CD4-positive, alpha-beta T cell (primary cell): ENCODE measurements at regions not wholly inside any gene's neighbourhood (a gene's known extent, or its start where the extent isn't known, plus 50 kb on each side); places are given as distances from the start of the nearest gene placed in this dataset.

Experiments
- ATAC-seq: fragments of 200-7000 bp; cut with Tn5 transposase; one replicate; pipeline ENCODE4 v1.10.0; 2022; ENCODE audit warnings: mild to moderate bottlenecking; ENCODE audit not compliant: poor library complexity
- CTCF ChIA-PET: fragments of 350-600 bp; sonication (Branson Sonifier 250); formaldehyde crosslinking; loops from one replicate; lab custom pipeline; 2021; ENCODE audit warnings: antibody characterized with exemption, inconsistent platforms; lab: Charles Lee
- POLR2A ChIA-PET: fragments of 350-600 bp; sonication (Branson Sonifier 250); formaldehyde crosslinking; loops from one replicate; lab custom pipeline; 2021; ENCODE audit warnings: antibody characterized with exemption, inconsistent platforms; lab: Charles Lee
- DNase-seq, 14 experiments: peaks; one replicate each; pipeline ENCODE4 v3.0.0-alpha.2; 2013 to 2020; ENCODE audit warnings: mixed read lengths in 2 of 14
- H3K27ac ChIP-seq, 2 donors: one replicate each; pipeline versions ENCODE4 v1.5.1 to v1.7.0; 2013; ENCODE audit warnings: low read length in 2 of 2, low read depth in 1 of 2, mild to moderate bottlenecking in 1 of 2
- H3K27me3 ChIP-seq, 2 experiments: 1 replicate in 1 of 2; 2 replicates in 1 of 2; pipeline versions ENCODE4 v1.6.1 to v1.7.0; 2013; ENCODE audit warnings: low read length in 2 of 2, control low read depth in 1 of 2, mild to moderate bottlenecking in 1 of 2, moderate library complexity in 1 of 2; ENCODE audit not compliant: insufficient read depth in 2 of 2, control insufficient read depth in 1 of 2
- H3K36me3 ChIP-seq: one replicate; pipeline ENCODE4 v1.6.1; 2013; ENCODE audit warnings: low read length, control low read depth; ENCODE audit not compliant: insufficient read depth
- H3K4me1 ChIP-seq: one replicate; pipeline ENCODE4 v1.6.1; 2013; ENCODE audit warnings: low read length, control low read depth; ENCODE audit not compliant: insufficient read depth
- H3K4me3 ChIP-seq: one replicate; pipeline ENCODE4 v1.5.1; 2013; ENCODE audit warnings: mild to moderate bottlenecking, low read length, moderate library complexity
- H3K9me3 ChIP-seq, 2 experiments: 1 replicate in 1 of 2; 2 replicates in 1 of 2; pipeline versions ENCODE4 v1.6.1 to v1.7.0; 2013; ENCODE audit warnings: low read length in 2 of 2, mild to moderate bottlenecking in 2 of 2, control low read depth in 1 of 2, moderate library complexity in 1 of 2; ENCODE audit not compliant: control insufficient read depth in 1 of 2, insufficient read depth in 1 of 2
- H3K27ac Mint-ChIP-seq: one replicate; pipeline ENCODE4 v1.8.0; 2020; ENCODE audit warnings: mixed read lengths
- H3K27me3 Mint-ChIP-seq: one replicate; pipeline ENCODE4 v1.8.0; 2021; ENCODE audit warnings: mixed read lengths
- H3K36me3 Mint-ChIP-seq: one replicate; pipeline ENCODE4 v1.8.0; 2021; ENCODE audit warnings: low read depth, mixed read lengths
- H3K4me1 Mint-ChIP-seq: one replicate; pipeline ENCODE4 v1.8.0; 2021; ENCODE audit warnings: low read depth, mixed read lengths
- H3K4me3 Mint-ChIP-seq: one replicate; pipeline ENCODE4 v1.8.0; 2020; ENCODE audit warnings: mild to moderate bottlenecking, mixed read lengths
- H3K9me3 Mint-ChIP-seq: one replicate; pipeline ENCODE4 v1.8.0; 2020; ENCODE audit warnings: mixed read lengths
- CTCF ChIP-seq: fragments of 200-600 bp; IDR thresholded peaks from one replicate; pipeline ENCODE4 v1.8.0; 2022; ENCODE audit warnings: antibody characterized with exemption, mild to moderate bottlenecking
- intact Hi-C, 2 experiments: fragments of 100-400 bp; cut with DNase I in 1 of 2; cut with micrococcal nuclease in 1 of 2; formaldehyde crosslinking; loops; one replicate each; pipeline versions ENCODE4 v1.15.1 to v1.9.0; 2023 to 2025; cut with DNase I, micrococcal nuclease

- Histone ChIP-seq H3K4me1 (no peaks in the 10 kb centered on the region), H3K36me3 (no peaks in the 10 kb centered on the region), H3K9me3 (no peaks in the 10 kb centered on the region), H3K4me3 (no peak overlapping the region), H3K27ac (no peak overlapping the region), H3K27me3 (peaks cover 0 to 2% of the 10 kb centered on the region in 2 experiments)
- H3K4me1 Mint-ChIP-seq = no peaks in the 10 kb centered on the region
- no peak overlapping the region for H3K27ac Mint-ChIP-seq
- CTCF ChIA-PET = no interaction called here
- H3K36me3 Mint-ChIP-seq = no peaks in the 10 kb centered on the region
- DNase-seq = no peak
- ATAC-seq = no peak
- POLR2A ChIA-PET = no interaction called here
- peaks cover 33% of the 10 kb centered on the region for H3K27me3 Mint-ChIP-seq
- H3K4me3 Mint-ChIP-seq = no peak overlapping the region
- intact Hi-C loops = no loop called here
- TF ChIP-seq CTCF = no peak
- peaks cover 3% of the 10 kb centered on the region for H3K9me3 Mint-ChIP-seq
Measured at GRCh38 chr17:14950686-14951085, 314.4 kb downstream of the PMP22 start.

GRCh38 chr17:14950216-14950615 is 314.9 kb downstream of the PMP22 start:
- Mint-ChIP-seq H3K4me1 (no peaks in the 10 kb centered on the region), H3K4me3 (no peak overlapping the region), H3K27me3 (peaks cover 36% of the 10 kb centered on the region), H3K36me3 (no peaks in the 10 kb centered on the region), H3K9me3 (peaks cover 3% of the 10 kb centered on the region), H3K27ac (no peak overlapping the region)
- POLR2A ChIA-PET = no interaction called here
- Histone ChIP-seq H3K4me1 (no peaks in the 10 kb centered on the region), H3K4me3 (no peak overlapping the region), H3K27me3 (peaks cover 0 to 2% of the 10 kb centered on the region in 2 experiments), H3K36me3 (no peaks in the 10 kb centered on the region), H3K27ac (no peak overlapping the region), H3K9me3 (no peaks in the 10 kb centered on the region)
- CTCF ChIA-PET = no interaction called here
- no peak for ATAC-seq
- TF ChIP-seq CTCF = no peak
- intact Hi-C loops = no loop called here
- DNase-seq = no peak

- H3K27me3 Mint-ChIP-seq = peaks cover 38% of the 10 kb centered on the region
- Histone ChIP-seq H3K36me3 (no peaks in the 10 kb centered on the region), H3K27me3 (peaks cover 0 to 2% of the 10 kb centered on the region in 2 experiments), H3K4me1 (no peaks in the 10 kb centered on the region), H3K9me3 (no peaks in the 10 kb centered on the region), H3K4me3 (no peak overlapping the region), H3K27ac (no peak overlapping the region)
- H3K4me3 Mint-ChIP-seq = no peak overlapping the region
- H3K36me3 Mint-ChIP-seq = no peaks in the 10 kb centered on the region
- H3K9me3 Mint-ChIP-seq = no peaks in the 10 kb centered on the region
- POLR2A ChIA-PET = no interaction called here
- H3K27ac Mint-ChIP-seq = no peak overlapping the region
- DNase-seq (no peak), ATAC-seq (no peak)
- CTCF ChIA-PET = no interaction called here
- intact Hi-C loops = no loop called here
- H3K4me1 Mint-ChIP-seq = no peaks in the 10 kb centered on the region
- no peak for TF ChIP-seq CTCF
Measured at GRCh38 chr17:14947671-14948070, 317.5 kb downstream of the PMP22 start.
